Upper lobe of right lung (tissue), 1 donor: ENCODE measurements at regions not wholly inside any gene's neighbourhood (a gene's known extent, or its start where the extent isn't known, plus 50 kb on each side); places are given as distances from the start of the nearest gene placed in this dataset.

Experiments
- ATAC-seq: fragments of 200-7000 bp; cut with Tn5 transposase; one replicate; pipeline ENCODE4 v1.9.1; 2020; ENCODE audit warnings: mild to moderate bottlenecking, moderate library complexity
- DNase-seq: peaks from one replicate; pipeline ENCODE4 v3.0.0-alpha.2; 2020
- H3K27ac ChIP-seq: fragments of 200-600 bp; one replicate; pipeline ENCODE4 v1.8.0; 2022
- H3K27me3 ChIP-seq: fragments of 200-600 bp; one replicate; pipeline ENCODE4 v1.8.0; 2022; ENCODE audit warnings: mild to moderate bottlenecking
- H3K36me3 ChIP-seq: fragments of 200-600 bp; one replicate; pipeline ENCODE4 v1.8.0; 2022
- H3K4me1 ChIP-seq: fragments of 200-600 bp; one replicate; pipeline ENCODE4 v1.8.0; 2022
- H3K4me3 ChIP-seq: fragments of 200-600 bp; one replicate; pipeline ENCODE4 v1.8.0; 2022; ENCODE audit warnings: mild to moderate bottlenecking
- H3K9me3 ChIP-seq: fragments of 200-600 bp; one replicate; pipeline ENCODE4 v1.8.0; 2022
- intact Hi-C: fragments of 100-400 bp; cut with DNase I; formaldehyde crosslinking; loops from one replicate; pipeline ENCODE4 v1.11.0; 2022
- TF ChIP-seq, protein P1 (sequence below): fragments of 200-600 bp; IDR thresholded peaks from one replicate; pipeline ENCODE4 v1.8.0; 2022; ENCODE audit warnings: antibody characterized with exemption
- donor health status: DM: no; HTN: yes; CAD: no; lungs with severe emphysema.

- no peaks in the 10 kb centered on the region for H3K4me1 ChIP-seq
- H3K27me3 ChIP-seq = no peaks in the 10 kb centered on the region
- no peak overlapping the region for H3K27ac ChIP-seq
- DNase-seq = no peak
- ATAC-seq = no peak
- H3K36me3 ChIP-seq = no peaks in the 10 kb centered on the region
- TF ChIP-seq, protein P1, sequence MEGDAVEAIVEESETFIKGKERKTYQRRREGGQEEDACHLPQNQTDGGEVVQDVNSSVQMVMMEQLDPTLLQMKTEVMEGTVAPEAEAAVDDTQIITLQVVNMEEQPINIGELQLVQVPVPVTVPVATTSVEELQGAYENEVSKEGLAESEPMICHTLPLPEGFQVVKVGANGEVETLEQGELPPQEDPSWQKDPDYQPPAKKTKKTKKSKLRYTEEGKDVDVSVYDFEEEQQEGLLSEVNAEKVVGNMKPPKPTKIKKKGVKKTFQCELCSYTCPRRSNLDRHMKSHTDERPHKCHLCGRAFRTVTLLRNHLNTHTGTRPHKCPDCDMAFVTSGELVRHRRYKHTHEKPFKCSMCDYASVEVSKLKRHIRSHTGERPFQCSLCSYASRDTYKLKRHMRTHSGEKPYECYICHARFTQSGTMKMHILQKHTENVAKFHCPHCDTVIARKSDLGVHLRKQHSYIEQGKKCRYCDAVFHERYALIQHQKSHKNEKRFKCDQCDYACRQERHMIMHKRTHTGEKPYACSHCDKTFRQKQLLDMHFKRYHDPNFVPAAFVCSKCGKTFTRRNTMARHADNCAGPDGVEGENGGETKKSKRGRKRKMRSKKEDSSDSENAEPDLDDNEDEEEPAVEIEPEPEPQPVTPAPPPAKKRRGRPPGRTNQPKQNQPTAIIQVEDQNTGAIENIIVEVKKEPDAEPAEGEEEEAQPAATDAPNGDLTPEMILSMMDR = no peak
- H3K9me3 ChIP-seq = no peaks in the 10 kb centered on the region
- intact Hi-C loops = no loop called here
- no peak overlapping the region for H3K4me3 ChIP-seq
Measured at GRCh38 chr11:26847459-26847858, 125.6 kb upstream of the SLC5A12 start.

DNA sequence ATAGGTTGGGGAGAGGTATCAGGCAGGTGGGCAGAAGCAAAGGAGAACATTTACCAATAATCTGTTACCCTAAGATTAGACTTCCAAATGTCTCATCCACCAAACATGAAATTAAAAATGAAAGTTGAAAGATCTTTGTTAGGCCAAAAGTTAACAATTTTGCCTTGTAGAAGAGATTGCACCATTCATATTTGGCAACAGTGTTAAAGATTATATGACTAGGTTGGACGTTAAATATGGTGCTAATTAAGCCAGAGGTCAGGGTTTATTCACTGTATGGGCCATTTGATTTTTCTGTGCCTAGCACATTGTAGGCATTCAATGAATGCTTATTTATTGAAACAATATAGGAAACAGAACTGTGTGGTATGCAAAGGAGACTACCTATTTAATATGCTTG is 126.1 kb upstream of the SLC5A12 start:
- intact Hi-C loops = no loop called here
- H3K27me3 ChIP-seq = no peaks in the 10 kb centered on the region
- H3K36me3 ChIP-seq = no peaks in the 10 kb centered on the region
- H3K27ac ChIP-seq = no peak overlapping the region
- DNase-seq (no peak), ATAC-seq (no peak)
- TF ChIP-seq, protein P1 = no peak
- H3K9me3 ChIP-seq = no peaks in the 10 kb centered on the region
- no peak overlapping the region for H3K4me3 ChIP-seq
- no peaks in the 10 kb centered on the region for H3K4me1 ChIP-seq

- H3K9me3 ChIP-seq = no peaks in the 10 kb centered on the region
- no peak overlapping the region for H3K4me3 ChIP-seq
- DNase-seq = peak; percentile 65
- H3K27ac ChIP-seq = no peak overlapping the region
- ATAC-seq = peak; percentile 90
- TF ChIP-seq, protein P1 = no peak
- H3K27me3 ChIP-seq = no peaks in the 10 kb centered on the region
- H3K4me1 ChIP-seq = no peaks in the 10 kb centered on the region
- H3K36me3 ChIP-seq = no peaks in the 10 kb centered on the region
- intact Hi-C loops = no loop called here
Measured at GRCh38 chr11:26849036-26849435, 127.2 kb upstream of the SLC5A12 start.

- Histone ChIP-seq H3K36me3 (no peaks in the 10 kb centered on the region), H3K27ac (no peak overlapping the region), H3K9me3 (no peaks in the 10 kb centered on the region), H3K4me3 (no peak overlapping the region), H3K4me1 (no peaks in the 10 kb centered on the region), H3K27me3 (no peaks in the 10 kb centered on the region)
- ATAC-seq = no peak
- TF ChIP-seq, protein P1 = no peak
- no peak for DNase-seq
- intact Hi-C loops = no loop called here
Measured at GRCh38 chr11:26851291-26851690, 129.4 kb upstream of the SLC5A12 start.

- TF ChIP-seq, protein P1 = no peak
- no peak overlapping the region for H3K27ac ChIP-seq
- intact Hi-C loops = no loop called here
- H3K9me3 ChIP-seq = no peaks in the 10 kb centered on the region
- H3K36me3 ChIP-seq = no peaks in the 10 kb centered on the region
- H3K4me1 ChIP-seq = no peaks in the 10 kb centered on the region
- ATAC-seq = no peak
- no peak overlapping the region for H3K4me3 ChIP-seq
- H3K27me3 ChIP-seq = no peaks in the 10 kb centered on the region
- DNase-seq = no peak
Measured at GRCh38 chr11:26851696-26852095, 129.8 kb upstream of the SLC5A12 start.

DNA sequence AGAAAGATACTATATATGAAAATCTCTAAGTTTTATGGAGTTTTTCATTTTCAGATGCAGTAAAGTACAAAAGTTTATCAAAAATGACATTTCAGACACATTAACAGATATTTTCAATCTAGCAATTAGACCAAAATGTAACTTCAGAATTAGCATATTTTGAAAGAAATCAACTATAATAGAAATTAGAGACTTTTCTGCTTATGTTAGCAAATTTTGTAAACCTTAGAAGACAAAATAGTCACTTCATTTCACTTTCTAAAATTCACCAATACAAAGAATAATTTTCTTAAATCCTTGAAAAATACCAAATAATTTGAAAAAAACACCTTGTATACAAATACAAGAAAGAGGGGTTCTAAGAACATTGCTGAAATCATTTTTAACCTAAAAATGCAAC is 135.8 kb upstream of the FIBIN start:
- intact Hi-C loops = no loop called here
- Histone ChIP-seq H3K4me3 (no peak overlapping the region), H3K36me3 (no peaks in the 10 kb centered on the region), H3K27me3 (no peaks in the 10 kb centered on the region), H3K4me1 (no peaks in the 10 kb centered on the region), H3K27ac (no peak overlapping the region), H3K9me3 (no peaks in the 10 kb centered on the region)
- TF ChIP-seq, protein P1 = no peak
- no peak for ATAC-seq
- DNase-seq = no peak
